Parathyroid adenoma (tissue), 2 donors: ENCODE measurements at regions not wholly inside any gene's neighbourhood (a gene's known extent, or its start where the extent isn't known, plus 50 kb on each side); places are given as distances from the start of the nearest gene placed in this dataset.

Experiments used
- H2AFZ ChIP-seq: fragments of 300-600 bp; sonication (generic); one replicate; pipeline ENCODE4 v1.7.0; 2017; ENCODE audit warnings: antibody characterized with exemption, mild to moderate bottlenecking
- H3K27ac ChIP-seq: fragments of 300-600 bp; sonication (generic); one replicate; pipeline ENCODE4 v1.7.0; 2017
- H3K27me3 ChIP-seq: fragments of 300-600 bp; sonication (generic); one replicate; pipeline ENCODE4 v1.7.0; 2017; ENCODE audit warnings: low read length; ENCODE audit not compliant: control insufficient read depth, insufficient read depth
- H3K36me3 ChIP-seq: fragments of 300-600 bp; sonication (generic); one replicate; pipeline ENCODE4 v1.7.0; 2017; ENCODE audit warnings: low read length; ENCODE audit not compliant: control insufficient read depth, insufficient read depth
- H3K4me1 ChIP-seq: fragments of 300-600 bp; sonication (generic); one replicate; pipeline ENCODE4 v1.7.0; 2017; ENCODE audit warnings: control low read depth
- H3K4me2 ChIP-seq: fragments of 300-600 bp; sonication (generic); one replicate; pipeline ENCODE4 v1.7.0; 2017; ENCODE audit warnings: low read length
- H3K4me3 ChIP-seq: fragments of 300-600 bp; sonication (generic); one replicate; pipeline ENCODE4 v1.7.0; 2017; ENCODE audit warnings: low read depth, low read length
- H3K79me2 ChIP-seq: fragments of 300-600 bp; sonication (generic); one replicate; pipeline ENCODE4 v1.7.0; 2017; ENCODE audit warnings: control low read depth
- H3K9ac ChIP-seq: fragments of 300-600 bp; sonication (generic); one replicate; pipeline ENCODE4 v1.7.0; 2017; ENCODE audit warnings: mild to moderate bottlenecking
- H3K9me3 ChIP-seq: fragments of 300-600 bp; sonication (generic); one replicate; pipeline ENCODE4 v1.7.0; 2017; ENCODE audit warnings: low read length; ENCODE audit not compliant: control insufficient read depth
- TF ChIP-seq, protein P1 (sequence below): fragments of 300-600 bp; sonication (generic); IDR thresholded peaks from one replicate; pipeline ENCODE4 v1.7.0; 2017; ENCODE audit warnings: antibody characterized with exemption, mild to moderate bottlenecking
- donor health status: primary hyperparathyroidism.

DNA sequence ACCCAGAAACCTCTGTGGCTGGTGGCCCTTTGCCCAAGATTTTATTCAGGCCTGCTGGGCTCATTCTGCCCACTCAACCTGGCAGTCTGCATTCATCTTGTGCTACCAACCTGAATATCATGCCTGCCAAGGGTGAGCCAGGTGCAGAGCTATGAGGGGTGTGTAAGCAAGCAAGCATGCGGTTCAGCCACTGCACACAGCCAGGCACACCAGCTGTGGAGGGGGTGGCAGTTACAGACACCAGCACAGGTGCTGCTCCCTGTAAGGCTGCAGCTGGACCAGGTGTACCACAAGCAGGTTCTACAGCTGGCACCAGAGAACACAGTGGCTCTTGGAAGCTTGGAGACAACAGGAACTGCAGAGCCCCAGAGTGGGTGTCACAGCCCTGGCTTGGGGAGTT is 633.2 kb downstream of the FBXO15 start:
- TF ChIP-seq, protein P1, sequence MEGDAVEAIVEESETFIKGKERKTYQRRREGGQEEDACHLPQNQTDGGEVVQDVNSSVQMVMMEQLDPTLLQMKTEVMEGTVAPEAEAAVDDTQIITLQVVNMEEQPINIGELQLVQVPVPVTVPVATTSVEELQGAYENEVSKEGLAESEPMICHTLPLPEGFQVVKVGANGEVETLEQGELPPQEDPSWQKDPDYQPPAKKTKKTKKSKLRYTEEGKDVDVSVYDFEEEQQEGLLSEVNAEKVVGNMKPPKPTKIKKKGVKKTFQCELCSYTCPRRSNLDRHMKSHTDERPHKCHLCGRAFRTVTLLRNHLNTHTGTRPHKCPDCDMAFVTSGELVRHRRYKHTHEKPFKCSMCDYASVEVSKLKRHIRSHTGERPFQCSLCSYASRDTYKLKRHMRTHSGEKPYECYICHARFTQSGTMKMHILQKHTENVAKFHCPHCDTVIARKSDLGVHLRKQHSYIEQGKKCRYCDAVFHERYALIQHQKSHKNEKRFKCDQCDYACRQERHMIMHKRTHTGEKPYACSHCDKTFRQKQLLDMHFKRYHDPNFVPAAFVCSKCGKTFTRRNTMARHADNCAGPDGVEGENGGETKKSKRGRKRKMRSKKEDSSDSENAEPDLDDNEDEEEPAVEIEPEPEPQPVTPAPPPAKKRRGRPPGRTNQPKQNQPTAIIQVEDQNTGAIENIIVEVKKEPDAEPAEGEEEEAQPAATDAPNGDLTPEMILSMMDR = no peak
- Histone ChIP-seq H3K27ac (no peak overlapping the region), H3K9ac (no peak overlapping the region), H3K27me3 (no peaks in the 10 kb centered on the region), H3K36me3 (no peaks in the 10 kb centered on the region), H3K4me1 (no peaks in the 10 kb centered on the region), H3K79me2 (no peaks in the 10 kb centered on the region), H3K4me3 (no peak overlapping the region), H3K4me2 (no peak overlapping the region), H3K9me3 (no peaks in the 10 kb centered on the region), H2AFZ (no peak overlapping the region)

DNA sequence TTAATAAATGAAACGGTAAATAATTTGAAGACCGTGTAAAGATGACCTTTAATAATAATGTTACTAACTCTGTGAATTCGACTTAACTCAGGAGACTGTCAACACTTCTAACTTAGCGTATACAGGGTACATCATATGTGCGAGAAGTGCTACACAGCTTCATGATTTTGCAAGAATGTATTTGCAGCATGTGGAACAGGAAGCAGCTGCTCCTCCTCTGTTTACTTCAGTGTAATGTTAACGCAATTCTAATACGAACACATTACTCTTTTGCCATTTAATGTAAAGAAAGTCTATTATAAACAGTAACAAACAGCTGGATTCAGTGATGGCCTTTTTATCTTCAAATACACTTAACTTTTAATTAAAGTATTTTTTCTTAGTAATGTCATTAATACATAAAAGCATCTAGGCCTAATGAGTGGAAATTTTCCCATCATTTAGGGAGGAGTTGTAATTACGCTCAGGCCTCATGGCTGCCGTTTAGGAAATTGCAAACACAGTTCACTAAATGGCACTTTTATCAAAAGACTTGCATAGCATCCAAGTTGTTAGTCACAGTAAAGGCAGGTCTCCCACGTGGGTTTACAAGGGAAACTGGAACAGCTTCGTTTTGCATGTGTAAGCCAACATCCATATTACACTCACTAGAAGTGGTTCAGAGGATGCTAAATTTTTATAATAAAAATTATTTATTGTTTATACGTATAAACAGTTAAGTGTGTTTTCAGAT is 635.7 kb downstream of the FBXO15 start:
- no peak overlapping the region for H3K27ac ChIP-seq
- H3K4me2 ChIP-seq = no peak overlapping the region
- no peak overlapping the region for H3K9ac ChIP-seq
- TF ChIP-seq, protein P1 = no peak
- H3K4me3 ChIP-seq = no peak overlapping the region
- H3K4me1 ChIP-seq = no peaks in the 10 kb centered on the region
- H2AFZ ChIP-seq = no peak overlapping the region
- H3K9me3 ChIP-seq = no peaks in the 10 kb centered on the region
- no peaks in the 10 kb centered on the region for H3K36me3 ChIP-seq
- H3K79me2 ChIP-seq = no peaks in the 10 kb centered on the region
- H3K27me3 ChIP-seq = no peaks in the 10 kb centered on the region

DNA sequence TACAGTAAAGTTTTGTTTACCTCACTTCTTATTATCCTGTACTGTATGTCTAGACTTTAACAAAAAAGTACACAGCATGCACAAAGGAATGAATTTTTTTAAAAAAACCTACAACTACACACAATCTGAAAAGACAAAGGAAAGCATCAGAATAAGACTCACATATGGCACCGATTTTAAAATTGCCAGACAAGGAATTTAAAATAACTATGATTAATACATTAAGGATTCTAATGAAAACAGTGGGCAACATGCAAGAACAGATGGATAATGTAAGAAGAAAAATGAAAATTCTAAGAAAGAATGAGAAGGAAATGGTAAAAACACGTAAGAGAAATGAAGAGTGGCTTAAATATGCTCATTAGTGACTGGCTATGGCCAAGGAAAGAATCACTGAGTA is 638.2 kb downstream of the FBXO15 start:
- Histone ChIP-seq H2AFZ (no peak overlapping the region), H3K4me1 (no peaks in the 10 kb centered on the region), H3K9ac (no peak overlapping the region), H3K79me2 (no peaks in the 10 kb centered on the region), H3K36me3 (no peaks in the 10 kb centered on the region), H3K27ac (no peak overlapping the region), H3K9me3 (no peaks in the 10 kb centered on the region), H3K27me3 (no peaks in the 10 kb centered on the region), H3K4me2 (no peak overlapping the region), H3K4me3 (no peak overlapping the region)
- TF ChIP-seq, protein P1 = no peak

DNA sequence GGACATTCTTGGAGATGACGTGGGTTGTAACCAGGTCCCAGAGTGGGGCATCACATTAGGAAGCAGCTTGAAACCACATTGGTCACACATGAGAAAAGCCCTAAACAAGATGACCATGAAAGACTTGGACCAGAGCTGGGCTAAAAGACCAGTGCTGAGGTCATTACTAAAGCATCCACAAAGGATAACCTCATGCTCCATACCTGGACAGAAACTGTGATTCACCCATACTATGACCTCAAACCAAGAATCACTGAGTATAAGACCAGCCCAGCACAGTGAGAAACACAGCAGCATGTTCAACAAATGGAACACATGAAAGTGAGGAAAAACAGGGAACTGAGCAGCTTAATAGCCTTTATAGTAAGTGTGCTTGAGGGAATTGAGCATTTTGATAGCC is 635.5 kb upstream of the NETO1 start:
- Histone ChIP-seq H3K36me3 (no peaks in the 10 kb centered on the region), H3K4me2 (no peak overlapping the region), H3K27me3 (no peaks in the 10 kb centered on the region), H3K9me3 (no peaks in the 10 kb centered on the region), H2AFZ (no peak overlapping the region), H3K9ac (no peak overlapping the region), H3K79me2 (no peaks in the 10 kb centered on the region), H3K4me1 (no peaks in the 10 kb centered on the region), H3K4me3 (no peak overlapping the region), H3K27ac (no peak overlapping the region)
- TF ChIP-seq, protein P1 = no peak

DNA sequence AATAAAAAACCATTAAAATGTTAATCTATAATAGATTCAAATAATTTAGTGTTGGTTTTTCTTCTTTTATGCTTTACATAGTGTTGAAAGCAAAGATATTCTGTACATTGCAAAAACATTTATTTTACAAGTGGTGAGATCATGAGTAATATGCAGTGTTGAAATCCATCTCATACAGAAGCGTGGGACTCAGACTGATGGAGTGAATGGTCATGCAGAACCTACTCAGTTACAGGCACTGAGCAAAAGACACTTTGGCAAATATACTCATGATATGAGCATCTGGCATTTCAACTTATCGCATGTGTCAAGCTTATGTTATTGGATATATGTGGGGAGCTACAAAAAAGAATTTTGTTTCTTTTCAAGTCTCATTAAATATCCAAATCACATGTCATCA is 620.2 kb upstream of the NETO1 start:
- Histone ChIP-seq H2AFZ (no peak overlapping the region), H3K27ac (no peak overlapping the region), H3K4me1 (no peaks in the 10 kb centered on the region), H3K9me3 (no peaks in the 10 kb centered on the region), H3K4me3 (no peak overlapping the region), H3K9ac (no peak overlapping the region), H3K27me3 (no peaks in the 10 kb centered on the region), H3K36me3 (no peaks in the 10 kb centered on the region), H3K4me2 (no peak overlapping the region), H3K79me2 (no peaks in the 10 kb centered on the region)
- TF ChIP-seq, protein P1 = no peak
